WTC11 (cell line): ENCODE measurements at regions not wholly inside any gene's neighbourhood (a gene's known extent, or its start where the extent isn't known, plus 50 kb on each side); places are given as distances from the start of the nearest gene placed in this dataset.

ENCODE experiments used
- ATAC-seq: fragments of 200-7000 bp; cut with Tn5 transposase; 2 replicates; pipeline ENCODE4 v1.10.0; 2021; ENCODE audit warnings: mild to moderate bottlenecking, moderate library complexity
- CTCF ChIA-PET: fragments of 300-600 bp; sonication (Branson Sonifier 250); formaldehyde crosslinking; loops from one replicate; lab custom pipeline; 2021; ENCODE audit warnings: antibody characterized with exemption; lab: Charles Lee
- POLR2A ChIA-PET: fragments of 350-600 bp; sonication (Branson Sonifier 250); formaldehyde crosslinking; loops from one replicate; lab custom pipeline; 2021; ENCODE audit warnings: antibody characterized with exemption; lab: Charles Lee
- DNase-seq: peaks from one replicate; pipeline ENCODE4 v3.0.0; 2021; ENCODE audit warnings: low spot score
- H3K27ac Mint-ChIP-seq: 2 replicates; pipeline ENCODE4 v1.8.0; 2021; ENCODE audit warnings: mixed read lengths
- H3K27me3 Mint-ChIP-seq: 2 replicates; pipeline ENCODE4 v1.8.0; 2021; ENCODE audit warnings: low read depth, mild to moderate bottlenecking, moderate library complexity, mixed read lengths
- H3K36me3 Mint-ChIP-seq: 2 replicates; pipeline ENCODE4 v1.8.0; 2021; ENCODE audit warnings: mixed read lengths
- H3K4me1 Mint-ChIP-seq: 2 replicates; pipeline ENCODE4 v1.8.0; 2022; ENCODE audit warnings: mixed read lengths
- H3K4me3 Mint-ChIP-seq: 2 replicates; pipeline ENCODE4 v1.8.0; 2021; ENCODE audit warnings: mild to moderate bottlenecking, moderate library complexity, mixed read lengths
- H3K9me3 Mint-ChIP-seq: 2 replicates; pipeline ENCODE4 v1.8.0; 2021; ENCODE audit warnings: mixed read lengths
- CBFB ChIP-seq: sonication (generic); formaldehyde crosslinking; IDR thresholded peaks from 2 replicates; pipeline ENCODE4 v1.8.1; 2022; ENCODE audit warnings: mild to moderate bottlenecking, low read depth, missing genetic modification reagents
- CREB1 ChIP-seq: sonication (generic); formaldehyde crosslinking; IDR thresholded peaks from 2 replicates; pipeline ENCODE4 v1.8.0; 2023; ENCODE audit warnings: mild to moderate bottlenecking, missing genetic modification reagents
- E2F1 ChIP-seq: sonication (generic); formaldehyde crosslinking; IDR thresholded peaks from 2 replicates; pipeline ENCODE4 v1.8.0; 2022; ENCODE audit warnings: mild to moderate bottlenecking, missing genetic modification reagents
- EMX1 ChIP-seq: fragments of 250-450 bp; sonication (Bioruptor Pico); IDR thresholded peaks from 2 replicates; pipeline ENCODE4 v1.8.0; 2021; ENCODE audit warnings: mild to moderate bottlenecking
- ETV6 ChIP-seq: sonication (generic); formaldehyde crosslinking; IDR thresholded peaks from 2 replicates; pipeline ENCODE4 v1.8.1; 2022; ENCODE audit warnings: mild to moderate bottlenecking, missing genetic modification reagents
- JAZF1 ChIP-seq: fragments of 250-450 bp; sonication (Bioruptor Pico); IDR thresholded peaks from 2 replicates; pipeline ENCODE4 v1.9.0; 2021; ENCODE audit warnings: moderate library complexity, mild to moderate bottlenecking, inconsistent platforms
- NR1H2 ChIP-seq: sonication (generic); formaldehyde crosslinking; IDR thresholded peaks from 2 replicates; pipeline ENCODE4 v1.9.0; 2021; ENCODE audit warnings: mild to moderate bottlenecking, moderate library complexity, missing genetic modification reagents
- PRDM15 ChIP-seq: sonication (generic); formaldehyde crosslinking; IDR thresholded peaks from 2 replicates; pipeline ENCODE4 v1.8.0; 2022; ENCODE audit warnings: missing genetic modification reagents
- TP53 ChIP-seq: sonication (generic); formaldehyde crosslinking; IDR thresholded peaks from 2 replicates; pipeline ENCODE4 v1.8.1; 2023; ENCODE audit warnings: mild to moderate bottlenecking, missing genetic modification reagents
- USF1 ChIP-seq: sonication (generic); formaldehyde crosslinking; IDR thresholded peaks from 2 replicates; pipeline ENCODE4 v1.8.0; 2022; ENCODE audit warnings: mild to moderate bottlenecking, missing genetic modification reagents
- ZBTB43 ChIP-seq: sonication (generic); formaldehyde crosslinking; IDR thresholded peaks from 2 replicates; pipeline ENCODE4 v1.8.1; 2023; ENCODE audit warnings: mild to moderate bottlenecking, missing genetic modification reagents
- ZNF317 ChIP-seq: sonication (generic); formaldehyde crosslinking; IDR thresholded peaks from 2 replicates; pipeline ENCODE4 v1.8.1; 2023; ENCODE audit warnings: low read depth, mild to moderate bottlenecking, moderate library complexity, missing genetic modification reagents, borderline replicate concordance
- ZNF396 ChIP-seq: fragments of 250-450 bp; sonication (Bioruptor Pico); IDR thresholded peaks from 2 replicates; pipeline ENCODE4 v1.8.0; 2021; ENCODE audit warnings: mild to moderate bottlenecking, moderate library complexity, borderline replicate concordance
- ZNF671 ChIP-seq: fragments of 250-450 bp; sonication (Bioruptor Pico); IDR thresholded peaks from 2 replicates; pipeline ENCODE4 v1.8.0; 2021; ENCODE audit warnings: mild to moderate bottlenecking
- TF ChIP-seq, protein P1 (sequence below): sonication (generic); formaldehyde crosslinking; conservative IDR thresholded peaks from 2 replicates; pipeline ENCODE4 v1.8.1; 2022; ENCODE audit warnings: mild to moderate bottlenecking, missing genetic modification reagents
- TF ChIP-seq, protein P2 (sequence below): sonication (generic); formaldehyde crosslinking; IDR thresholded peaks from 2 replicates; pipeline ENCODE4 v1.8.1; 2022; ENCODE audit warnings: low read depth, missing genetic modification reagents, borderline replicate concordance
- TF ChIP-seq, protein P3 (sequence below): sonication (generic); formaldehyde crosslinking; conservative IDR thresholded peaks from 2 replicates; pipeline ENCODE4 v1.8.1; 2023; ENCODE audit warnings: mild to moderate bottlenecking, low read depth, missing genetic modification reagents, moderate library complexity
- TF ChIP-seq, protein P4 (sequence below): sonication (generic); formaldehyde crosslinking; IDR thresholded peaks from 2 replicates; pipeline ENCODE4 v1.8.1; 2022; ENCODE audit warnings: low read depth, mild to moderate bottlenecking, moderate library complexity, missing genetic modification reagents, borderline replicate concordance

- no peak for TF ChIP-seq ZBTB43 (CRISPR knock-in tag)
These were observed 652.5 kb downstream of the SLITRK1 start (continued) for GRCh38 chr13:83229574-83230305.

- H3K4me3 Mint-ChIP-seq: no peak overlapping the region
- ChIA-PET POLR2A (no interaction called here), CTCF (no interaction called here)
- H3K36me3 Mint-ChIP-seq: no peaks in the 10 kb centered on the region
- H3K27me3 Mint-ChIP-seq: no peaks in the 10 kb centered on the region; the same call in 1 of the 2 replicates
- TF ChIP-seq ZNF396 (no peak), PRDM15 (no peak), TP53 (CRISPR knock-in tag) (no peak), USF1 (CRISPR knock-in tag) (no peak), ZBTB43 (CRISPR knock-in tag) (no peak), NR1H2 (no peak), CREB1 (CRISPR knock-in tag) (no peak), ZNF317 (no peak), E2F1 (no peak), ETV6 (CRISPR knock-in tag) (no peak), EMX1 (no peak), ZNF671 (no peak), JAZF1 (CRISPR knock-in tag) (no peak), CBFB (CRISPR knock-in tag) (no peak)
- TF ChIP-seq, protein P1, sequence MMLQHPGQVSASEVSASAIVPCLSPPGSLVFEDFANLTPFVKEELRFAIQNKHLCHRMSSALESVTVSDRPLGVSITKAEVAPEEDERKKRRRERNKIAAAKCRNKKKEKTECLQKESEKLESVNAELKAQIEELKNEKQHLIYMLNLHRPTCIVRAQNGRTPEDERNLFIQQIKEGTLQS: no peak
- TF ChIP-seq, protein P2, sequence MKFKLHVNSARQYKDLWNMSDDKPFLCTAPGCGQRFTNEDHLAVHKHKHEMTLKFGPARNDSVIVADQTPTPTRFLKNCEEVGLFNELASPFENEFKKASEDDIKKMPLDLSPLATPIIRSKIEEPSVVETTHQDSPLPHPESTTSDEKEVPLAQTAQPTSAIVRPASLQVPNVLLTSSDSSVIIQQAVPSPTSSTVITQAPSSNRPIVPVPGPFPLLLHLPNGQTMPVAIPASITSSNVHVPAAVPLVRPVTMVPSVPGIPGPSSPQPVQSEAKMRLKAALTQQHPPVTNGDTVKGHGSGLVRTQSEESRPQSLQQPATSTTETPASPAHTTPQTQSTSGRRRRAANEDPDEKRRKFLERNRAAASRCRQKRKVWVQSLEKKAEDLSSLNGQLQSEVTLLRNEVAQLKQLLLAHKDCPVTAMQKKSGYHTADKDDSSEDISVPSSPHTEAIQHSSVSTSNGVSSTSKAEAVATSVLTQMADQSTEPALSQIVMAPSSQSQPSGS (CRISPR knock-in tag): no peak
- TF ChIP-seq, protein P3, sequence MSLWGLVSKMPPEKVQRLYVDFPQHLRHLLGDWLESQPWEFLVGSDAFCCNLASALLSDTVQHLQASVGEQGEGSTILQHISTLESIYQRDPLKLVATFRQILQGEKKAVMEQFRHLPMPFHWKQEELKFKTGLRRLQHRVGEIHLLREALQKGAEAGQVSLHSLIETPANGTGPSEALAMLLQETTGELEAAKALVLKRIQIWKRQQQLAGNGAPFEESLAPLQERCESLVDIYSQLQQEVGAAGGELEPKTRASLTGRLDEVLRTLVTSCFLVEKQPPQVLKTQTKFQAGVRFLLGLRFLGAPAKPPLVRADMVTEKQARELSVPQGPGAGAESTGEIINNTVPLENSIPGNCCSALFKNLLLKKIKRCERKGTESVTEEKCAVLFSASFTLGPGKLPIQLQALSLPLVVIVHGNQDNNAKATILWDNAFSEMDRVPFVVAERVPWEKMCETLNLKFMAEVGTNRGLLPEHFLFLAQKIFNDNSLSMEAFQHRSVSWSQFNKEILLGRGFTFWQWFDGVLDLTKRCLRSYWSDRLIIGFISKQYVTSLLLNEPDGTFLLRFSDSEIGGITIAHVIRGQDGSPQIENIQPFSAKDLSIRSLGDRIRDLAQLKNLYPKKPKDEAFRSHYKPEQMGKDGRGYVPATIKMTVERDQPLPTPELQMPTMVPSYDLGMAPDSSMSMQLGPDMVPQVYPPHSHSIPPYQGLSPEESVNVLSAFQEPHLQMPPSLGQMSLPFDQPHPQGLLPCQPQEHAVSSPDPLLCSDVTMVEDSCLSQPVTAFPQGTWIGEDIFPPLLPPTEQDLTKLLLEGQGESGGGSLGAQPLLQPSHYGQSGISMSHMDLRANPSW (CRISPR knock-in tag): no peak
- TF ChIP-seq, protein P4, sequence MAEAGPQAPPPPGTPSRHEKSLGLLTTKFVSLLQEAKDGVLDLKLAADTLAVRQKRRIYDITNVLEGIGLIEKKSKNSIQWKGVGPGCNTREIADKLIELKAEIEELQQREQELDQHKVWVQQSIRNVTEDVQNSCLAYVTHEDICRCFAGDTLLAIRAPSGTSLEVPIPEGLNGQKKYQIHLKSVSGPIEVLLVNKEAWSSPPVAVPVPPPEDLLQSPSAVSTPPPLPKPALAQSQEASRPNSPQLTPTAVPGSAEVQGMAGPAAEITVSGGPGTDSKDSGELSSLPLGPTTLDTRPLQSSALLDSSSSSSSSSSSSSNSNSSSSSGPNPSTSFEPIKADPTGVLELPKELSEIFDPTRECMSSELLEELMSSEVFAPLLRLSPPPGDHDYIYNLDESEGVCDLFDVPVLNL (CRISPR knock-in tag): no peak
- DNase-seq (no peak), ATAC-seq (no peak)
- no peaks in the 10 kb centered on the region for H3K4me1 Mint-ChIP-seq
- no peaks in the 10 kb centered on the region for H3K9me3 Mint-ChIP-seq
- H3K27ac Mint-ChIP-seq: no peak overlapping the region
These were observed 658.7 kb downstream of the SLITRK1 start for GRCh38 chr13:83223546-83223945.
